Calu3 (cell line): ENCODE measurements at regions not wholly inside any gene's neighbourhood (a gene's known extent, or its start where the extent isn't known, plus 50 kb on each side); places are given as distances from the start of the nearest gene placed in this dataset.

Source experiments
- BruUV-seq: library from RNA; stranded (reverse); fragments of 400-500 nt; replicated peaks from 2 replicates; lab custom pipeline; 2021; lab: Mats Ljungman, UMichigan
- CTCF ChIA-PET: fragments of 300-600 bp; sonication (Branson Sonifier 250); formaldehyde crosslinking; loops from one replicate; lab custom pipeline; 2022; ENCODE audit warnings: antibody characterized with exemption; lab: Charles Lee
- DNase-seq: peaks from one replicate; pipeline ENCODE4 v3.0.0; 2022
- H3K27ac Mint-ChIP-seq: one replicate; pipeline ENCODE4 v1.8.0; 2022; ENCODE audit warnings: mixed read lengths; ENCODE audit not compliant: unreplicated experiment
- H3K27me3 Mint-ChIP-seq: one replicate; pipeline ENCODE4 v1.8.0; 2022; ENCODE audit warnings: mixed read lengths; ENCODE audit not compliant: unreplicated experiment
- H3K36me3 Mint-ChIP-seq: one replicate; pipeline ENCODE4 v1.8.0; 2022; ENCODE audit warnings: mild to moderate bottlenecking, moderate library complexity, mixed read lengths; ENCODE audit not compliant: insufficient read depth, unreplicated experiment
- H3K4me1 Mint-ChIP-seq: one replicate; pipeline ENCODE4 v1.8.0; 2022; ENCODE audit warnings: mild to moderate bottlenecking, low read depth, mixed read lengths; ENCODE audit not compliant: unreplicated experiment
- H3K4me3 Mint-ChIP-seq: one replicate; pipeline ENCODE4 v1.8.0; 2022; ENCODE audit warnings: mild to moderate bottlenecking, low read depth, moderate library complexity, mixed read lengths; ENCODE audit not compliant: unreplicated experiment
- H3K9me3 Mint-ChIP-seq: one replicate; pipeline ENCODE4 v1.8.0; 2022; ENCODE audit warnings: low read depth, mixed read lengths; ENCODE audit not compliant: unreplicated experiment
- intact Hi-C: fragments of 100-400 bp; cut with micrococcal nuclease; formaldehyde crosslinking; loops from one replicate; pipeline ENCODE4 v1.10.0; 2022; ENCODE audit not compliant: unreplicated experiment
- TF ChIP-seq, protein P1 (sequence below): fragments of 200-600 bp; IDR thresholded peaks from one replicate; pipeline ENCODE4 v1.8.0; 2022; ENCODE audit warnings: antibody characterized with exemption; ENCODE audit not compliant: unreplicated experiment

- no peaks in the 10 kb centered on the region for H3K27me3 Mint-ChIP-seq
- no peak for DNase-seq
- H3K4me1 Mint-ChIP-seq: peaks cover 12% of the 10 kb centered on the region
- TF ChIP-seq, protein P1, sequence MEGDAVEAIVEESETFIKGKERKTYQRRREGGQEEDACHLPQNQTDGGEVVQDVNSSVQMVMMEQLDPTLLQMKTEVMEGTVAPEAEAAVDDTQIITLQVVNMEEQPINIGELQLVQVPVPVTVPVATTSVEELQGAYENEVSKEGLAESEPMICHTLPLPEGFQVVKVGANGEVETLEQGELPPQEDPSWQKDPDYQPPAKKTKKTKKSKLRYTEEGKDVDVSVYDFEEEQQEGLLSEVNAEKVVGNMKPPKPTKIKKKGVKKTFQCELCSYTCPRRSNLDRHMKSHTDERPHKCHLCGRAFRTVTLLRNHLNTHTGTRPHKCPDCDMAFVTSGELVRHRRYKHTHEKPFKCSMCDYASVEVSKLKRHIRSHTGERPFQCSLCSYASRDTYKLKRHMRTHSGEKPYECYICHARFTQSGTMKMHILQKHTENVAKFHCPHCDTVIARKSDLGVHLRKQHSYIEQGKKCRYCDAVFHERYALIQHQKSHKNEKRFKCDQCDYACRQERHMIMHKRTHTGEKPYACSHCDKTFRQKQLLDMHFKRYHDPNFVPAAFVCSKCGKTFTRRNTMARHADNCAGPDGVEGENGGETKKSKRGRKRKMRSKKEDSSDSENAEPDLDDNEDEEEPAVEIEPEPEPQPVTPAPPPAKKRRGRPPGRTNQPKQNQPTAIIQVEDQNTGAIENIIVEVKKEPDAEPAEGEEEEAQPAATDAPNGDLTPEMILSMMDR: no peak
- no TSS peak for BruUV-seq
- H3K9me3 Mint-ChIP-seq: peaks cover 8% of the 10 kb centered on the region
- CTCF ChIA-PET: interaction anchor here (0.7 to 1.2 kb wide), 4 partner anchors 53 to 396 kb away, joined by 3 to 4 read pairs (median 3); no protein-coding TSS in a partner anchor
- H3K4me3 Mint-ChIP-seq: no peak overlapping the region
- intact Hi-C loops: no loop called here
- no peak overlapping the region for H3K27ac Mint-ChIP-seq
- no peaks in the 10 kb centered on the region for H3K36me3 Mint-ChIP-seq
Measured at GRCh38 chr7:54858008-54858692, 99.1 kb upstream of the SEC61G start.

GRCh38 chr7:54859066-54859465 lies 100.1 kb upstream of the SEC61G start:
- Mint-ChIP-seq H3K36me3 (no peaks in the 10 kb centered on the region), H3K27me3 (no peaks in the 10 kb centered on the region), H3K27ac (no peak overlapping the region), H3K4me1 (peaks cover 12% of the 10 kb centered on the region), H3K4me3 (no peak overlapping the region), H3K9me3 (peaks cover 4% of the 10 kb centered on the region)
- CTCF ChIA-PET: no interaction called here
- no TSS peak for BruUV-seq
- intact Hi-C loops: no loop called here
- no peak for DNase-seq
- TF ChIP-seq, protein P1: no peak

DNA sequence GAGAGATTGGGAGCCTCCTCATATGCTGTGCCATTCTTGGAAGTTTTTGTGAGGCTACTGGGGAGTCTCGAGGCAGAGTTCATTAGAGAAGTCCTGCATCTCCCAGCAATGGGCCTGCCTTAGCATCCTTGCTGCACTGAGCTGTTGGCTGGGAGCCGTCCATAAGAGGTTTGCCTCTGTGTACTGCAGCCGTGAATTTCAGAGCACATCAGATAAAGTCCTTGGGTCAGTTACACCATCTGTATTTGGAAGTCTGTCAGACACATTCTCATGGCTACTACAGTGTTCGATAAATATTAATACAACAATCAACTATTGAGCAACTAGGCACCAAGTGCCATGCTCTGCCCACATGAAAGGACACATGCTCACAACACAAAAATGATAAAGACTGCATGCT lies 100.5 kb upstream of the SEC61G start:
- no peak overlapping the region for H3K27ac Mint-ChIP-seq
- intact Hi-C loops: no loop called here
- BruUV-seq: no TSS peak
- no peak for DNase-seq
- peaks cover 2% of the 10 kb centered on the region for H3K9me3 Mint-ChIP-seq
- H3K4me1 Mint-ChIP-seq: peaks cover 15% of the 10 kb centered on the region
- no peaks in the 10 kb centered on the region for H3K36me3 Mint-ChIP-seq
- TF ChIP-seq, protein P1: no peak
- no peaks in the 10 kb centered on the region for H3K27me3 Mint-ChIP-seq
- CTCF ChIA-PET: no interaction called here
- H3K4me3 Mint-ChIP-seq: no peak overlapping the region

DNA sequence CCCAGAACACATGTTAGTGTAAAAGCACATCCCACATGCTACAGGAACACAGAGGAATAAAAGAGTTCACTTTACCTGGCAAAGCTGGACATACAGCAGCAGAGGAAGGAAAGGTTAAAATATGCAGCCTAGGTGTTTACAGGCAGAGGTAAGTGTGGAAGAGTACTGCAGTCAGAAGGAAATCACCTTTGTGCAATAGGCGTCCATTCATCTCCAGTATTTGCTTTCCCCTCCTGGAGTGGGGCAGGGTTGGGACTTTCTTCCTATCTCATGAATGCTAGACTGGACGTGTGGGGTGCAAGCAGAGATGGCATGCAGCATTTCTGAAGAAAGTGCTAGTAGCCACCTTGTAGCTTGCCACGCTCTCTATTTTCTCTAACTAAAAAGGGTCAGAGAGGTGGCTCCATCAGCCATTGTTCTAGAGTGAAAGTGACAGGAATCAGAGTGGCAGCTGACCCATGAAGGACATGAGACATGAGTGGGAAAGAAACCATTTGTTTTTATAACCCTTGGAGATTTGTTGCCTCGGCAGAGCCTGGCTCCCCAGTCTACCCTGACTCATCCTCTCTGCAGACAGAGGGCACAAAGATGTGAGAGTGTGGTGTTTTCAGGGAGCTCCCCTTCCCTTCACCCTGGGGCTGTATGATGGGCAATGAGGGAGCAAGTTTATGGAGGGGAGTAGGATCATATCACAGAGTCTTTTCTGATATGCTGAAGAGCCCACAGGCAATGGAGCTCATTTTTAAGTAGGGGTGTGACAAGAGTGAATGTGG lies 101.2 kb upstream of the SEC61G start:
- no peak overlapping the region for H3K27ac Mint-ChIP-seq
- H3K4me1 Mint-ChIP-seq: peaks cover 20% of the 10 kb centered on the region
- no peaks in the 10 kb centered on the region for H3K9me3 Mint-ChIP-seq
- TF ChIP-seq, protein P1: no peak
- CTCF ChIA-PET: interaction anchor here (1.2 to 1.3 kb wide), 2 partner anchors 12 to 394 kb away, joined by 3 read pairs; no protein-coding TSS in a partner anchor
- no peaks in the 10 kb centered on the region for H3K27me3 Mint-ChIP-seq
- H3K4me3 Mint-ChIP-seq: no peak overlapping the region
- intact Hi-C loops: no loop called here
- DNase-seq: no peak
- no TSS peak for BruUV-seq
- H3K36me3 Mint-ChIP-seq: no peaks in the 10 kb centered on the region
